C4-2B (cell line): ENCODE measurements at regions not wholly inside any gene's neighbourhood (a gene's known extent, or its start where the extent isn't known, plus 50 kb on each side); places are given as distances from the start of the nearest gene placed in this dataset.

Source experiments
- ZFX ChIP-seq: fragments of 450-650 bp; IDR thresholded peaks from 2 replicates; pipeline ENCODE4 v1.6.1; 2017
- TF ChIP-seq, protein P1 (sequence below): fragments of 450-650 bp; conservative IDR thresholded peaks from 2 replicates; pipeline ENCODE4 v1.5.1; 2017; ENCODE audit warnings: mild to moderate bottlenecking

GRCh38 chrX:139126493-139126892 lies 404.0 kb upstream of the F9 start:
- TF ChIP-seq, protein P1, sequence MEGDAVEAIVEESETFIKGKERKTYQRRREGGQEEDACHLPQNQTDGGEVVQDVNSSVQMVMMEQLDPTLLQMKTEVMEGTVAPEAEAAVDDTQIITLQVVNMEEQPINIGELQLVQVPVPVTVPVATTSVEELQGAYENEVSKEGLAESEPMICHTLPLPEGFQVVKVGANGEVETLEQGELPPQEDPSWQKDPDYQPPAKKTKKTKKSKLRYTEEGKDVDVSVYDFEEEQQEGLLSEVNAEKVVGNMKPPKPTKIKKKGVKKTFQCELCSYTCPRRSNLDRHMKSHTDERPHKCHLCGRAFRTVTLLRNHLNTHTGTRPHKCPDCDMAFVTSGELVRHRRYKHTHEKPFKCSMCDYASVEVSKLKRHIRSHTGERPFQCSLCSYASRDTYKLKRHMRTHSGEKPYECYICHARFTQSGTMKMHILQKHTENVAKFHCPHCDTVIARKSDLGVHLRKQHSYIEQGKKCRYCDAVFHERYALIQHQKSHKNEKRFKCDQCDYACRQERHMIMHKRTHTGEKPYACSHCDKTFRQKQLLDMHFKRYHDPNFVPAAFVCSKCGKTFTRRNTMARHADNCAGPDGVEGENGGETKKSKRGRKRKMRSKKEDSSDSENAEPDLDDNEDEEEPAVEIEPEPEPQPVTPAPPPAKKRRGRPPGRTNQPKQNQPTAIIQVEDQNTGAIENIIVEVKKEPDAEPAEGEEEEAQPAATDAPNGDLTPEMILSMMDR: peak; percentile 63
- TF ChIP-seq ZFX: no peak
